Testis (tissue), 2 donors: ENCODE measurements at regions not wholly inside any gene's neighbourhood (a gene's known extent, or its start where the extent isn't known, plus 50 kb on each side); places are given as distances from the start of the nearest gene placed in this dataset.

Experiments used
- CTCF ChIP-seq, 3 experiments: fragments of 450-650 bp in 2 of 3; fragments of 200-600 bp in 1 of 3; sonication (generic) in 1 of 3; IDR thresholded peaks; one replicate each; pipeline ENCODE4 v1.5.1; 2016 to 2019; ENCODE audit warnings: antibody characterized with exemption in 3 of 3, mild to moderate bottlenecking in 2 of 3, moderate library complexity in 1 of 3
- POLR2A ChIP-seq: fragments of 450-650 bp; IDR thresholded peaks from one replicate; pipeline ENCODE4 v1.6.1; 2017; ENCODE audit warnings: antibody characterized with exemption, mild to moderate bottlenecking, moderate library complexity

DNA sequence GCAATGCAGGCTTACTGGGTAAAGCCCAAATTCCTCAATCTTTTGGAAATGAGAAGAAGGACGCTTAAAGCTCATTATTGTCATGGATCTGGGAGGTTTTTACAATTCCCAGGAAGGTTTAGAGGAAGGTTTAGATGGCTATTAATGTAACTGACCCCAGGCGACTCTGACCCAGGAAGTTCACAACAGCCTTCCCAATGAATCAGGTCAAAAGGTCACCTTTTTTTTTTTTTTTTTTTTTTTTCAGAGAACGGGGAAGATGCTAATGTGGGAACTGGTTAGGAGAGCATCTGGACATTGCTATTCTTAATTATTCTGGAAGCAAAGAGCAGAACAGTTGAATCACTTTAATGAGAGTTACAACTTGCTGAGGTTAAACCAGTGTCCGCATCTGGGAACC lies 149.9 kb upstream of the ITGB1 start:
- TF ChIP-seq CTCF (IDR thresholded peaks at IDR 0.05) = no peak
- no peak for TF ChIP-seq POLR2A
